Astrocyte (in vitro differentiated cells and primary cell): ENCODE measurements at regions not wholly inside any gene's neighbourhood (a gene's known extent, or its start where the extent isn't known, plus 50 kb on each side); places are given as distances from the start of the nearest gene placed in this dataset.

Source experiments
- DNase-seq: peaks from one replicate; pipeline ENCODE4 v3.0.0-alpha.2; 2010; ENCODE audit warnings: low read depth
- FAIRE-seq: peaks from 2 replicates; lab custom pipeline; 2011; peaks lifted over from hg19 to GRCh38; lab: Jason Lieb, UNC
- H2AFZ ChIP-seq: 2 replicates; pipeline ENCODE4 v1.6.0; 2012; ENCODE audit warnings: low read depth, low read length, inconsistent platforms
- H3K27ac ChIP-seq: 2 replicates; pipeline ENCODE4 v1.5.1; 2011; ENCODE audit warnings: low read depth, low read length, inconsistent platforms
- H3K27me3 ChIP-seq: 2 replicates; pipeline ENCODE4 v1.6.0; 2011; ENCODE audit warnings: low read length, inconsistent platforms; ENCODE audit not compliant: insufficient read depth
- H3K36me3 ChIP-seq: 2 replicates; pipeline ENCODE4 v1.5.1; 2011; ENCODE audit warnings: low read length, inconsistent platforms; ENCODE audit not compliant: insufficient read depth
- H3K4me1 ChIP-seq: 2 replicates; pipeline ENCODE4 v1.5.1; 2011; ENCODE audit warnings: low read length, inconsistent platforms; ENCODE audit not compliant: insufficient read depth
- H3K4me2 ChIP-seq: 2 replicates; pipeline ENCODE4 v1.6.0; 2012; ENCODE audit warnings: low read length, inconsistent platforms
- H3K4me3 ChIP-seq: 2 replicates; pipeline ENCODE4 v1.5.1; 2011; ENCODE audit warnings: low read depth, mild to moderate bottlenecking, low read length, inconsistent platforms; ENCODE audit not compliant: insufficient read depth
- H3K79me2 ChIP-seq: 2 replicates; pipeline ENCODE4 v1.6.0; 2012; ENCODE audit warnings: mild to moderate bottlenecking, low read length, inconsistent platforms; ENCODE audit not compliant: insufficient read depth
- H3K9ac ChIP-seq: 2 replicates; pipeline ENCODE4 v1.6.0; 2012; ENCODE audit warnings: mild to moderate bottlenecking, low read length, inconsistent platforms
- H3K9me3 ChIP-seq: 2 replicates; pipeline ENCODE4 v1.5.1; 2012; ENCODE audit warnings: low read depth, mild to moderate bottlenecking, low read length, inconsistent platforms; ENCODE audit not compliant: insufficient read depth
- H4K20me1 ChIP-seq: 2 replicates; pipeline ENCODE4 v1.6.0; 2012; ENCODE audit warnings: low read length, inconsistent platforms; ENCODE audit not compliant: insufficient read depth
- H3K27ac Mint-ChIP-seq: one replicate; pipeline ENCODE4 v1.8.0; 2021; ENCODE audit warnings: mild to moderate bottlenecking, mixed read lengths; ENCODE audit not compliant: unreplicated experiment
- H3K27me3 Mint-ChIP-seq: one replicate; pipeline ENCODE4 v1.8.0; 2021; ENCODE audit warnings: low read depth, mixed read lengths; ENCODE audit not compliant: unreplicated experiment
- H3K36me3 Mint-ChIP-seq: one replicate; pipeline ENCODE4 v1.8.0; 2021; ENCODE audit warnings: low read depth, mixed read lengths; ENCODE audit not compliant: unreplicated experiment
- H3K4me1 Mint-ChIP-seq: one replicate; pipeline ENCODE4 v1.8.0; 2021; ENCODE audit warnings: low read depth, mixed read lengths; ENCODE audit not compliant: unreplicated experiment
- H3K4me3 Mint-ChIP-seq: one replicate; pipeline ENCODE4 v1.8.0; 2021; ENCODE audit warnings: mild to moderate bottlenecking, moderate library complexity, mixed read lengths; ENCODE audit not compliant: unreplicated experiment
- H3K9me3 Mint-ChIP-seq: one replicate; pipeline ENCODE4 v1.8.0; 2021; ENCODE audit warnings: mild to moderate bottlenecking, mixed read lengths; ENCODE audit not compliant: unreplicated experiment
- EZH2 ChIP-seq: IDR thresholded peaks from 2 replicates; pipeline ENCODE4 v1.6.1; 2012; ENCODE audit warnings: mild to moderate bottlenecking, low read length, inconsistent platforms; ENCODE audit not compliant: insufficient read depth
- TF ChIP-seq, protein P1 (sequence below): IDR thresholded peaks from 2 replicates; pipeline ENCODE4 v1.5.1; 2011; ENCODE audit warnings: low read depth, mild to moderate bottlenecking, inconsistent platforms, low read length, moderate library complexity; ENCODE audit not compliant: insufficient read depth

DNA sequence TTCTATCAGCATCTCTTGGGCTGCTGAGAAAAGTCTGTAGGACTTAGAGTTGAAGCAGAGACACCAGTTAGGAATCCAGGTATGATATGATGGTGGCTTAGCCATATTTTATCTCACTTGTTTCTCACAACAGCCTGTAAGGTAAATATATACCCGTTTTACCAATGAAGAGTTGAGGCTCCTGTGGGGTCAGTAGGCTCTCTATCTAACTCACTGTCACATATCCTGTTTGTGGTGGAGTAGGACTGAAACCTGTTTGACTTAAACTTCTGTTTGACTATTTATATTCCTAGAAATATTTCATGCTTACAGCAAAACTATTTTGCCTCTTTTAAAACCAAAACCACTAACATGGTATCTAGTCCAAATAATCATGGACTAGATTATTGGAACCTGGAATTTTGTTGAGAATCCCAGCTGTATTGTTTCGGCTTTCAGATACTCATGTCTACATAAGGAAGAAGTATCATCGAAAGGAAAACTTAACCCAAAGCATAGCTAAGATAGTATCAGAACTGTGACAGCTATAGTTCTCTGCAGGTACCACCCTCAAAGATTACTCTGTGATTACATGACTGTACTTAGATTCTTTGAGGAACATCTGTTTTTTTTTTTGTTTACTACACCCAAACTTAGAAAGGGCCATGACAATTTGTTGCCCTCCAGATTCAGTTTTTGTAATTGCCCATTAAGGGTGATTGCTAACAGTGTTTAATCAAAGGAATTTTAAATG is 216.1 kb upstream of the THUMPD2 start:
- H3K4me1 ChIP-seq, result peaks cover 5% of the 10 kb centered on the region
- no peak overlapping the region for H3K4me3 Mint-ChIP-seq
- no peak overlapping the region for H3K9ac ChIP-seq
- H3K9me3 Mint-ChIP-seq, result peaks cover 2% of the 10 kb centered on the region
- H4K20me1 ChIP-seq, result no peaks in the 10 kb centered on the region
- H3K79me2 ChIP-seq, result no peaks in the 10 kb centered on the region
- TF ChIP-seq EZH2, result no peak
- TF ChIP-seq, protein P1, sequence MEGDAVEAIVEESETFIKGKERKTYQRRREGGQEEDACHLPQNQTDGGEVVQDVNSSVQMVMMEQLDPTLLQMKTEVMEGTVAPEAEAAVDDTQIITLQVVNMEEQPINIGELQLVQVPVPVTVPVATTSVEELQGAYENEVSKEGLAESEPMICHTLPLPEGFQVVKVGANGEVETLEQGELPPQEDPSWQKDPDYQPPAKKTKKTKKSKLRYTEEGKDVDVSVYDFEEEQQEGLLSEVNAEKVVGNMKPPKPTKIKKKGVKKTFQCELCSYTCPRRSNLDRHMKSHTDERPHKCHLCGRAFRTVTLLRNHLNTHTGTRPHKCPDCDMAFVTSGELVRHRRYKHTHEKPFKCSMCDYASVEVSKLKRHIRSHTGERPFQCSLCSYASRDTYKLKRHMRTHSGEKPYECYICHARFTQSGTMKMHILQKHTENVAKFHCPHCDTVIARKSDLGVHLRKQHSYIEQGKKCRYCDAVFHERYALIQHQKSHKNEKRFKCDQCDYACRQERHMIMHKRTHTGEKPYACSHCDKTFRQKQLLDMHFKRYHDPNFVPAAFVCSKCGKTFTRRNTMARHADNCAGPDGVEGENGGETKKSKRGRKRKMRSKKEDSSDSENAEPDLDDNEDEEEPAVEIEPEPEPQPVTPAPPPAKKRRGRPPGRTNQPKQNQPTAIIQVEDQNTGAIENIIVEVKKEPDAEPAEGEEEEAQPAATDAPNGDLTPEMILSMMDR, result no peak
- H3K36me3 ChIP-seq, result no peaks in the 10 kb centered on the region
- no peaks in the 10 kb centered on the region for H3K9me3 ChIP-seq
- H3K4me1 Mint-ChIP-seq, result peaks cover 31% of the 10 kb centered on the region
- H3K4me3 ChIP-seq, result no peak overlapping the region
- no peak overlapping the region for H3K4me2 ChIP-seq
- H3K36me3 Mint-ChIP-seq, result no peaks in the 10 kb centered on the region
- no peak overlapping the region for H2AFZ ChIP-seq
- H3K27me3 ChIP-seq, result no peaks in the 10 kb centered on the region
- H3K27ac ChIP-seq, result no peak overlapping the region
- H3K27ac Mint-ChIP-seq, result peak overlapping the region; percentile 90
- DNase-seq (no peak), FAIRE-seq (peak; percentile 50)
- no peaks in the 10 kb centered on the region for H3K27me3 Mint-ChIP-seq

DNA sequence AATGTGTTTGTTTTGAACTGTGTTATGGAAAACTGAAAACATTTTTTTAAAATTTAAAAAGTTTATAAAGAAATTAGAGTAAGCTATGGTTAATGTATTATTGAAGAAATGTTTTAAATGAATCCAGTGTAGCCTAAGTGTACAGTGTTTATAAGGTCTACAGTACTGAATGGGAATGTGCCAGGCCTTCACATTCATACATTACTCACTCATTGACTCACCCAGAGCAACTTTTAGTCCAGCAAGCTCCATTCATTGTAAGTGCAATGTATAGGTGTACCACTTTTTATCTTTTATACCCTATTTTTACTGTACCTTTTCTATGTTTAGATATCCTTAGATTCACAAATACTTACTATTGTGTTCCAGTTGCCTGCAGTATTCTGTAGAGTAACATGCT is 215.1 kb upstream of the THUMPD2 start:
- DNase-seq, result peak; percentile 87
- FAIRE-seq, result peak; percentile 81

More for the DNA sequence above, 215.1 kb upstream of the THUMPD2 start:
- no peaks in the 10 kb centered on the region for H3K27me3 ChIP-seq
- H3K4me2 ChIP-seq, result no peak overlapping the region
- peak overlapping the region; percentile 0 for H3K27ac ChIP-seq
- H3K79me2 ChIP-seq, result no peaks in the 10 kb centered on the region
- Mint-ChIP-seq H3K27ac (no peak overlapping the region), H3K4me3 (no peak overlapping the region), H3K4me1 (peaks cover 31% of the 10 kb centered on the region), H3K27me3 (no peaks in the 10 kb centered on the region), H3K36me3 (no peaks in the 10 kb centered on the region), H3K9me3 (peaks cover 2% of the 10 kb centered on the region)
- no peaks in the 10 kb centered on the region for H3K36me3 ChIP-seq
- H3K4me1 ChIP-seq, result peaks cover 5% of the 10 kb centered on the region
- no peaks in the 10 kb centered on the region for H4K20me1 ChIP-seq
- no peak overlapping the region for H3K4me3 ChIP-seq
- no peak for TF ChIP-seq EZH2
- TF ChIP-seq, protein P1, result no peak
- no peak overlapping the region for H3K9ac ChIP-seq
- H2AFZ ChIP-seq, result no peak overlapping the region
- no peaks in the 10 kb centered on the region for H3K9me3 ChIP-seq
